Stimulated activated CD4-positive, alpha-beta T cell treated with anti-CD3 and anti-CD28 coated beads, Interleukin-12 subunit alpha, Interleukin-12 subunit beta, amount 100 ng/mL, for 48 hours (primary cell): ENCODE measurements at regions not wholly inside any gene's neighbourhood (a gene's known extent, or its start where the extent isn't known, plus 50 kb on each side); places are given as distances from the start of the nearest gene placed in this dataset.

Experiments used
- DNase-seq, 3 donors: peaks; one replicate each; pipeline ENCODE4 v3.0.0-alpha.2; 2020; ENCODE audit warnings: low read depth in 2 of 3, low spot score in 1 of 3

GRCh38 chr15:47991357-47991756, 129.4 kb upstream of the SLC24A5 start:
- no peak for DNase-seq

- DNase-seq, result no peak
These were observed 127.7 kb upstream of the SLC24A5 start for GRCh38 chr15:47993051-47993450.

GRCh38 chr15:47997195-47998080, 123.4 kb upstream of the SLC24A5 start:
- no peak for DNase-seq

GRCh38 chr15:47998619-47999019, 122.2 kb upstream of the SLC24A5 start:
- no peak for DNase-seq

- no peak for DNase-seq
These were observed 119.3 kb upstream of the SLC24A5 start for GRCh38 chr15:48001393-48002039.

GRCh38 chr15:48002767-48003166, 118.0 kb upstream of the SLC24A5 start:
- DNase-seq, result no peak

GRCh38 chr15:48003441-48003840, 117.3 kb upstream of the SLC24A5 start:
- DNase-seq, result no peak

- DNase-seq, result no peak
These were observed 115.7 kb upstream of the SLC24A5 start for GRCh38 chr15:48005077-48005476.

- no peak for DNase-seq
These were observed 114.7 kb upstream of the SLC24A5 start for GRCh38 chr15:48006031-48006511.

- DNase-seq, result no peak
These were observed 110.5 kb upstream of the SLC24A5 start for GRCh38 chr15:48010316-48010715.

GRCh38 chr15:48012191-48012590, 108.6 kb upstream of the SLC24A5 start:
- DNase-seq, result no peak

GRCh38 chr15:48016865-48017264, 103.9 kb upstream of the SLC24A5 start:
- no peak for DNase-seq

GRCh38 chr15:48017747-48018146, 103.0 kb upstream of the SLC24A5 start:
- no peak for DNase-seq

GRCh38 chr15:48020166-48020565, 100.6 kb upstream of the SLC24A5 start:
- DNase-seq, result no peak

GRCh38 chr15:48021336-48022086, 99.3 kb upstream of the SLC24A5 start:
- no peak for DNase-seq

GRCh38 chr15:48025118-48025517, 95.7 kb upstream of the SLC24A5 start:
- DNase-seq, result no peak

GRCh38 chr15:48028712-48029111, 92.1 kb upstream of the SLC24A5 start:
- no peak for DNase-seq

- no peak for DNase-seq
These were observed 91.1 kb upstream of the SLC24A5 start for GRCh38 chr15:48029642-48030041.

GRCh38 chr15:48031466-48031865, 89.3 kb upstream of the SLC24A5 start:
- DNase-seq, result no peak

- DNase-seq, result no peak
These were observed 88.8 kb upstream of the SLC24A5 start for GRCh38 chr15:48031973-48032372.

GRCh38 chr15:48032911-48033310, 87.9 kb upstream of the SLC24A5 start:
- DNase-seq, result no peak

- DNase-seq, result no peak
These were observed 82.6 kb upstream of the SLC24A5 start for GRCh38 chr15:48038221-48038620.
